ENCODE measurements at regions not wholly inside any gene's neighbourhood (a gene's known extent, or its start where the extent isn't known, plus 50 kb on each side); places are given as distances from the start of the nearest gene placed in this dataset.

GRCh38 chr3:59116233-59116537 is 66.4 kb upstream of the CFAP20DC start:
- Histone ChIP-seq H3K27ac (no peak overlapping the region), H3K4me3 (no peak overlapping the region), H3K4me1 (no peaks in the 10 kb centered on the region), H3K9me3 (no peaks in the 10 kb centered on the region), H3K27me3 (no peaks in the 10 kb centered on the region), H3K36me3 (no peaks in the 10 kb centered on the region)
- DNase-seq (ENCODE audit: extremely low spot score in 2 of 2), result no peak
- TF ChIP-seq POLR2AphosphoS5 (IDR thresholded peaks at IDR 0.05; ENCODE audit: insufficient read depth in 1 of 2, low read depth in 1 of 2) (no peak), POLR2A (IDR thresholded peaks at IDR 0.05) (no peak)
- TF ChIP-seq, protein P1, sequence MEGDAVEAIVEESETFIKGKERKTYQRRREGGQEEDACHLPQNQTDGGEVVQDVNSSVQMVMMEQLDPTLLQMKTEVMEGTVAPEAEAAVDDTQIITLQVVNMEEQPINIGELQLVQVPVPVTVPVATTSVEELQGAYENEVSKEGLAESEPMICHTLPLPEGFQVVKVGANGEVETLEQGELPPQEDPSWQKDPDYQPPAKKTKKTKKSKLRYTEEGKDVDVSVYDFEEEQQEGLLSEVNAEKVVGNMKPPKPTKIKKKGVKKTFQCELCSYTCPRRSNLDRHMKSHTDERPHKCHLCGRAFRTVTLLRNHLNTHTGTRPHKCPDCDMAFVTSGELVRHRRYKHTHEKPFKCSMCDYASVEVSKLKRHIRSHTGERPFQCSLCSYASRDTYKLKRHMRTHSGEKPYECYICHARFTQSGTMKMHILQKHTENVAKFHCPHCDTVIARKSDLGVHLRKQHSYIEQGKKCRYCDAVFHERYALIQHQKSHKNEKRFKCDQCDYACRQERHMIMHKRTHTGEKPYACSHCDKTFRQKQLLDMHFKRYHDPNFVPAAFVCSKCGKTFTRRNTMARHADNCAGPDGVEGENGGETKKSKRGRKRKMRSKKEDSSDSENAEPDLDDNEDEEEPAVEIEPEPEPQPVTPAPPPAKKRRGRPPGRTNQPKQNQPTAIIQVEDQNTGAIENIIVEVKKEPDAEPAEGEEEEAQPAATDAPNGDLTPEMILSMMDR (IDR thresholded peaks at IDR 0.05), result no peak
- intact Hi-C loops (cut with DNase I), result no loop called here

- intact Hi-C loops (cut with DNase I), result no loop called here
These were observed 65.8 kb upstream of the CFAP20DC start for GRCh38 chr3:59115364-59116232.

DNA sequence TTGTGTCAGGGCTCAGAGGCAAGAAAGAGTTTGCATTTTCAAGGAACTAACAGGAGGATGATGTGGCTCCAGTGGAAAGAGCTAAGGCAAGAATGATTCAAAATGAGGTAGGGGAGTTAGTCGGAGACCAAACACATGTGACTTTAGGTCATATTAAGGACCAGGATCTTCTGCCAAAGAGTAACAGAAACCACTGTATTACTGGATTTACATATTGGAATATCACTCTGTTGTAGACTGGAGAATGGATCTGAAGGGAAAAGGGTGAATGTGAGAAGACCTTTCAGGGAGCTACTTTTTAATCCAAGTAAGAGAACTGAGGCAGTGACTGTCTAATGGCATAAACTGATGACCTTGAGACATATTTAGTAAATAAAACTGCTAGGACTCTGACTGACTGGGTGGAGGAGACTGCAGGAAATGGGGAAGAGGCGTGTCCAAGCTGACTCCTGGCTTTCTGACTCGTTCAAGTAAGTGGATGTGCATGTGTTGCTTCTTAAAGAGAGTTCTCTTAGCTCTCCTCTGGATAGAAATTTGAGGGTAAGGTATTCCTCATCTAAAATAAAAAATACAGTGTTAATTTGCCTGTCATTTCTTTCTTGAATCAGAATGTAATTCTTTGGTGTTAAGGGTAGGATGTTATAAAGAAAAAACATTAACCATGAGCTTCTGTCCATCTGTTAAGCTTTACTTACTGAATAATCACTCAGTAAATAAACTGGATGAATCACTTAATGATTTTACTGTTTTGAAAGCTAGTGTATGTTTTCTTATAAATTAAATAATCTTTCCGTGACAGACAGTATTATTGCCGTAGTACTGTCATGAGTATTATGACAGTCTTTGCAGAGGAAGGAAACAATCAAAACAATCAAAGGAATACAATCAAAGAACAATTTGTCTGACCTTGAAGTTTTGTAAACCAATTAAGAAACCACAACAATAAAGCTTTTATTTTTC is 58.3 kb upstream of the CFAP20DC start:
- intact Hi-C loops (cut with DNase I), result no loop called here
- Histone ChIP-seq H3K4me1 (no peaks in the 10 kb centered on the region), H3K27me3 (no peaks in the 10 kb centered on the region), H3K4me3 (no peak overlapping the region), H3K36me3 (no peaks in the 10 kb centered on the region), H3K9me3 (no peaks in the 10 kb centered on the region), H3K27ac (no peak overlapping the region)
- TF ChIP-seq, protein P1 (IDR thresholded peaks at IDR 0.05), result no peak
- TF ChIP-seq POLR2AphosphoS5 (IDR thresholded peaks at IDR 0.05; ENCODE audit: insufficient read depth in 1 of 2, low read depth in 1 of 2) (no peak), POLR2A (IDR thresholded peaks at IDR 0.05) (no peak)
- no peak for DNase-seq (ENCODE audit: extremely low spot score in 2 of 2)

More at GRCh38 chr3:59115364-59116232, 65.8 kb upstream of the CFAP20DC start:
- no peak for DNase-seq (ENCODE audit: extremely low spot score in 2 of 2)
- H3K36me3 ChIP-seq, result no peaks in the 10 kb centered on the region
- TF ChIP-seq POLR2A (IDR thresholded peaks at IDR 0.05) (no peak), POLR2AphosphoS5 (IDR thresholded peaks at IDR 0.05; ENCODE audit: insufficient read depth in 1 of 2, low read depth in 1 of 2) (no peak)
- TF ChIP-seq, protein P1 (IDR thresholded peaks at IDR 0.05), result no peak
- no peaks in the 10 kb centered on the region for H3K27me3 ChIP-seq
- no peak overlapping the region for H3K4me3 ChIP-seq
- no peak overlapping the region for H3K27ac ChIP-seq
- H3K9me3 ChIP-seq, result no peaks in the 10 kb centered on the region
- H3K4me1 ChIP-seq, result no peaks in the 10 kb centered on the region

- Histone ChIP-seq H3K36me3 (no peaks in the 10 kb centered on the region), H3K4me3 (no peak overlapping the region), H3K4me1 (no peaks in the 10 kb centered on the region), H3K9me3 (no peaks in the 10 kb centered on the region), H3K27me3 (no peaks in the 10 kb centered on the region), H3K27ac (no peak overlapping the region)
- no peak for DNase-seq (ENCODE audit: extremely low spot score in 2 of 2)
- intact Hi-C loops (cut with DNase I), result no loop called here
- TF ChIP-seq POLR2AphosphoS5 (IDR thresholded peaks at IDR 0.05; ENCODE audit: insufficient read depth in 1 of 2, low read depth in 1 of 2) (no peak), POLR2A (IDR thresholded peaks at IDR 0.05) (no peak)
- TF ChIP-seq, protein P1 (IDR thresholded peaks at IDR 0.05), result no peak
These were observed 56.3 kb upstream of the CFAP20DC start for GRCh38 chr3:59106085-59106648.

Measured in vagina (tissue), 2 donors.